ENCODE measurements at regions not wholly inside any gene's neighbourhood (a gene's known extent, or its start where the extent isn't known, plus 50 kb on each side); places are given as distances from the start of the nearest gene placed in this dataset.

DNA sequence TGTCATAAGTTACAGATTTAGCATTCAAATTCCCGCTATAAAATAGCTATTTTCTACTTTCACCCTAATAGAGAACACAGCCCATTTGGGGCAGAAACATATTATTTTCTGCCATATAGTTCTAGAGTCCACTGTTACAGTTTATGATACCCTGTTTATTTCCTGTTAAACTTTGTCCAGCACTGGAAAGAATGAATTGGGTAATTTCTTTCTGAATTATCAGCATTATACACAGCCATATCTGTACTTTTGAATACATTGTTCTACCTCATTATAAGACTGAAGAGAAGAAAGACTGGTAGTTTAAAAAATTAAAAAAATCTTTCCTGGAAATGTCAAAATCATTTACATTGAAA is 332.1 kb downstream of the DIRAS2 start (continued):
- TF ChIP-seq BACH1 (IDR thresholded peaks at IDR 0.05; ENCODE audit: low read length) (no peak), POLR2A (IDR thresholded peaks at IDR 0.05; ENCODE audit: control extremely low read depth in 1 of 2, low read depth in 2 of 2, low read length in 2 of 2) (no peak), RNF2 (IDR thresholded peaks at IDR 0.05; ENCODE audit: borderline replicate concordance, low read depth, low read length, missing control alignments, poor library complexity, severe bottlenecking) (no peak)

Measured in H1 (cell line).